ENCODE measurements at regions not wholly inside any gene's neighbourhood (a gene's known extent, or its start where the extent isn't known, plus 50 kb on each side); places are given as distances from the start of the nearest gene placed in this dataset.

GRCh38 chr1:243910607-243911006, 60.6 kb upstream of the AKT3 start:
- DNase-seq = no peak

GRCh38 chr1:243903895-243904294, 53.9 kb upstream of the AKT3 start:
- DNase-seq = no peak

GRCh38 chr1:243903041-243903440, 53.0 kb upstream of the AKT3 start:
- no peak for DNase-seq

- DNase-seq = no peak
Measured at GRCh38 chr1:243902100-243902499, 52.1 kb upstream of the AKT3 start.

All from CD4-positive, alpha-beta T cell treated with Interleukin-17A for 4 hours (primary cell).